Stimulated activated CD4-positive, alpha-beta T cell treated with anti-CD3 and anti-CD28 coated beads, Interleukin-2, amount 100 ng/mL, for 48 hours (primary cell): ENCODE measurements at regions not wholly inside any gene's neighbourhood (a gene's known extent, or its start where the extent isn't known, plus 50 kb on each side); places are given as distances from the start of the nearest gene placed in this dataset.

ENCODE experiments used
- DNase-seq, 2 donors: peaks; one replicate each; pipeline ENCODE4 v3.0.0-alpha.2; 2020

DNA sequence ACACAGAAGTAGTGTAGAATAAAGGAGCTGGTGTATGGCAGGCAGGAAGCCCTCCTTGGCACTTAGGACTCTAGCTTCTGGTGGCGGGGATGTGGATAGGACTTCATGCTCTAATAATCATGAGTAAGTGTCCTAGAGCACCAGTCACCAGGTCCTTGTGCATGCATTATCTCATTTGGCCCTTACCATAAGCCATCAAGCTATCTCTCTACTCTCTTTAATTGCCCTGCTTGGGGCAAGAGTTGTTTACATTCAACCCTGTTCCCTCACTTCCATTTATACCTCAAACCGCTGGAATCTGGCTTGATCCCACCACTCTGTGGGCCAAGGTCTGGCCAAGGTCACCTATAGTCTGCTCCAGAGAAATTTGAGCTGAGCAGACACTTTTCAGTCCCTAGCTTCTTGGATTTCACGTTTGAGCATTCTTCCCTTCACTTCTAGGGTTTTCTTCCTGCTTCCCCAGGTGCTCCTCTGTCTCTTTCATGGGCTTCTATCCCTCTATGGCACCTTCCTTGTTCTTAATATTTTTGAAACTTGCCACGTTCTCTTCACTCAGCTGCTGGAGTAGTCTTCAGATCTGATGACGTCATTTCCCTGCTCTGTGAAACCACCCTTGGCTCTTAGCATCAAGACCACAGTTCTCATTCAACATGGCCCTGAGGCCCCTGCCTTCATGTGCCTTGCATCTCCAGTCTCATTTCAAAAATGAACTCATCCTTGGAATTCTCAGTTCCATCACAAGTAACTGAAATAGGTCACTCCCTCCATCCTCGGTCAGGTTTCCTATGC is 94.9 kb upstream of the GATA6 start:
- no peak for DNase-seq

DNA sequence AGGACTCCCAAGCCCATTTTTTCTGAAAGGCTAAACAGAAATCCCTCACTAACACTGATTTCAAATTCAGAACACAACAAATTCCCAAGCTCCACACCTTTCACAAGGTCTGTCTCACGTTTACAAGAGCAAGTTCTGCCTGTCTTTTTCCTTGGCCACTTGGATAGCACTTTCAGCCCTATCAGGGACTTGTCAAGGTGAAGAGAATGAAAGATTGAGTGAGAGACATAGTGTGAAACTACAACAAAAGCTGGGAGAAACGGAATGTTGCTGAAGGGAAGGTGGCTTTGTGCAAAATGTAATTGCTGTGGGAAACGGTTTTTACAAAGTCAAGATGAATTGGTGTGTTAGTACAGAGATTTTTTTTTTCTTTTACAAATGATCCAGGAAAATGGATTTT is 89.4 kb upstream of the GATA6 start:
- DNase-seq = no peak

DNA sequence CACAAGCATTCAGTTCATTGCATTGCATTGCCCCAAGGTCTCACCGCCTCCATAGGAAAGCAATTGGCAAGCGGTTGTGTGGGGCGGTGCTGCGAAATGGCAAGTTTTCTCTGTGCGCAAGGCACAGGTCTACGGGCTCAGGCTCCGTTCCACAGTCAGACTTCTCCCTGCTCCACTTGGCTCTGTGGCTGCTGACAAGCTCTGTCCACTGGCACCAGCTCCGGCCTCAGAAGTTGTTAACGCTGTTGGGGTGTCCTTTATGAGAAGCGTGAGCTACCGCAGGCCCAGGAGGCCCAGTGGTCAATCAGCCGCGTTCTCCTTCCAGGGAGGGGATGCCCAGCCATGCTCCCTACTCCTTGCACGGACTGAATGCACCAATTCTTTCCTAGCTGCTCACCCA is 87.0 kb upstream of the GATA6 start:
- no peak for DNase-seq

DNA sequence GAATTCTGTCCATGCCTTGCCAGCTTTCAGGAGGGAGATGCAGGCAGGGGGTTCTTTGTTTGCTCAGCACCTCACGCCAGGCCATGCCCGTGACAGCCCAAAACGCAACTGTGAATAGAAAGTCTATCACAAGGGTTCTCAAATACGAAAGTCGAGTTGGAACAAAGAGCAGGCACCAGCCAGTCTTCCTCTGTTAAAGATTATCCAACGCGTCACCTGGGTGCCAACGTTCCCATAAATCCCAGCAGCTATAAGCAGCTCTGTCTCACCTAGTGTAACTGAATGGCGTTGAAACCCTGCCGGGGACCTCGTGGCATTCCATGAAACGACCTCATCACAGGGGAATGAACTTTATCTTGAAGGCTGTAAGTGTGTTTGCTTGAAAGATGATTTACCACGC is 84.8 kb upstream of the GATA6 start:
- no peak for DNase-seq

DNA sequence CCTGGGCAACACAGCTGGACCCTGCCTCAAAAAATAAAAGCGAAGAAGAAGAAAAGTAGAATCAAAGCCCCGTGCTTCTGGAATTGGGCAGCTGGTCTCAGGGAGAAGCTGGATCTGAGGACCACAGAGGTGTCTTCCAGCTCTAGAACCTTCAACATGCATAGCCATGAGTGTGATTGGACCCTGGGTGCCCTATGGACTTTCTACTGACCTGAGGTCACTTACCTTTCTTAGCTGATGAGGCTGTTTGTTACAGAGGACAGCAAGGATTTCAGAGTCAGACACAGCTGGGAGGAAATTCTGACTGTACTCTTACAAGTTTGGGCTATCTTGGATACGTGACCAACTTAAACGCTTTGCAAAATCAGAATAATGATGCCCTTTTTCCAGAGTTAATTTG is 82.4 kb upstream of the GATA6 start:
- DNase-seq = no peak

DNA sequence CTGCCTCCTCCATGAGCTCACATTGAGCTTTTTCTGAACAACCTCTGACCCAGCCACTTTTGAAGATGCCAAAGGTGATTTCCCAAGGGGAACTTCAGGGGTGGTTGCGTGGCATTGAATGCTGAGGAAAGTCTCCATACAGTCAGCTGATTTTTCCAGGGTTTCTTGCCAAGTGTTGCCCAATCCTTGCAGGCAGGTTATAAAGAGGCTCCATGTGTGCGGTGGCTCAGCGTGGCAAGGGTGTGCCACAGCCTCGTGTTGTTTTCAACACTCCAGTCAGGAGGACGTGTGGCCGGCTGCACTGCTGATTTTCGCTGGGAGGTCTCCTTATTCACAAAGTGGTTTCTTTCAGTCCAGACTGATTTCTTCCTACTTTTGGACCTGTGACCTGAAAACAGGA is 81.4 kb upstream of the GATA6 start:
- no peak for DNase-seq

DNA sequence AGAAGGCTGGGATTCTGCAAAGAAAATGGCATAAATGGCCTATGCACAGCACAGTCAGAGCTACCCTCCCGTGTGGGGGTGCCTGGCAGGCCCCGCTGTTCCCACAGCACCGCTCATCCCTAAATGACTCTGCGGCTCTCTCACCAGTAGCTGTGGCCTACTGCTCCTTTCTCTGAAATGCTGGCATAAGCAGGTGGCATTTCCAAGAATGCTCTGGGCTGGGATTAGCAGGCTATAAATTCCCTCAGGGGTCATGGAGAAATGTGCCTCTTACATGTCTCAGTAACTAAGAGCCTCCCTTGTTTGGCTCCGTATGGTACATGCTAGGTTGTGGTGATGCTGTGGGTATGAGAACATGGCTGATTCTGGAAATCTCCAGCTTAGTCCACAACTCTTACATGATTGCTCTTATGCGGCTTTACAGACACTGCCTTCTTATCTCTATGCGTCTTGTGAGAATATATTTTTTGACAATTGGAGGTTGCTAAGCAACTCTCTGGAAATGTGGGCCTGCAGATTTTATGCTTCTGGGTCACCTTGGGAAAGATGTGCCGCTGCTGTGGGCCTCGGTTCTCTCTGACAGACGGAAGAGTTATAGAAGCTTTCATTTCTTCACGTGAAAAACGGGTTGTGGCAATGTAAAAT is 80.3 kb upstream of the GATA6 start:
- DNase-seq = no peak

DNA sequence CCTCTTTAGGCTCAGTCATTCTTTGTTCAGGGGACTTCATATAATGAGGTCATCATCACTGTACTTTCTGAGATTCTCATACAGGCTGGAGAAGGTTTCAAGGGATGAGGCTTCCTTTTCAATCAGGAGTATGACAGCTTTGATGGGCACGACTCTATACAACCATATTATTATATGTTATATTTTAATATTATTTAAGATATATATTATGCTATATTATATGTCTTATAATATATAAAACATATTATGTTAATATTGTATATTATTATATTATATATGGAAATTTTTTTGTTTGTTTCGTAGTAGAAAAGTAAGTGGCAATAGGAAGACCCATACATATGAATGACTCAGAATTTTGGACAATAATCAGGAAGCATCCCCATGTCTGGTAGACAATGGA is 78.0 kb upstream of the GATA6 start:
- DNase-seq = no peak

DNA sequence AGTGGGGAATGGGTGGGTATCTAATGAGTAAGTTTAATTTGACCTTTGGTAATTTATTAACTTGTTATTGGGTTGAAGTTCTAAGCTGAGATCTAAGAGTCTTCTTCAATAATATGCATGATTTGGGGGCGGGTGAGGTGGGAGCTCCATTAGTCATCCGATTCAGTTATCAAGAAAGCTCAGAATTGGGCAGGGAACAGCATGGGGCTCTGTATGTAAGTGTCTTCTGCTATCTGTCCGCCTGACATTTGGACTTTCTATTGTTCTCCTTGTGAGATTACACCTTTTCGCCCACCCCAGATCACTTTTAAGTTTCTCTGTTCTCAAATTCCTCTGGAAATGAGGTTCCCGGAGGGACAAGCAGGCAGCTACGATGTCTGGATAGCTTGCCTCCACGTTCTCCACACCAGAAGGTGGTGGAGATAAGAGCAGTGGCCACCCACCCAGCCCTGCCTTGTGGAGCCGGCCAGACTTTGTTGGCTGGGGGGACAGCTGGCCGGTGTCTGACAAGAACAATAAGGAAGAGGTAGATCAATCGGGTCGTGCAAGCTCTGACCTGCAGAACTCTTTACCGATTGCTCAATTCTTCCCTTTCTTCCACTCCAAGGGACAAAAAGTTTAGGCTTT is 75.5 kb upstream of the GATA6 start:
- DNase-seq = no peak

DNA sequence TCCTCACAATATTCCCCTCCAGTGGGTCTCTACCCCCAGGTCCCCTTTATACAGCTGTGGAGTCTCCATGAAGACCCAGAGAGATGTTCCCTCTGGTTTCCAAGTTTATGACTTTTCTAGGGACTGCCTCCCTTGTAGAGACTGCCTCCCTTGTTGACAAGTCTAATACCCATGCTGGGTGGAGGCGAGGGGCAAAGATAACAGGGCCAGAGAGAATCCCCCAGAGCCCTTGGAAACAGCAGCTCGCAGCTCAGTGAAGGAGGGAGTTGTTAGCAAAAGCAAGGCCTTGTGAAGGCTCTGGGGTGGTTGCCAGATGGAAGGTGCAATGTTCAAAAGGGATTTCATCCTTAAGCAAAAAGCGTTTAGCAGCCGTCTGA is 75.0 kb upstream of the GATA6 start:
- no peak for DNase-seq

DNA sequence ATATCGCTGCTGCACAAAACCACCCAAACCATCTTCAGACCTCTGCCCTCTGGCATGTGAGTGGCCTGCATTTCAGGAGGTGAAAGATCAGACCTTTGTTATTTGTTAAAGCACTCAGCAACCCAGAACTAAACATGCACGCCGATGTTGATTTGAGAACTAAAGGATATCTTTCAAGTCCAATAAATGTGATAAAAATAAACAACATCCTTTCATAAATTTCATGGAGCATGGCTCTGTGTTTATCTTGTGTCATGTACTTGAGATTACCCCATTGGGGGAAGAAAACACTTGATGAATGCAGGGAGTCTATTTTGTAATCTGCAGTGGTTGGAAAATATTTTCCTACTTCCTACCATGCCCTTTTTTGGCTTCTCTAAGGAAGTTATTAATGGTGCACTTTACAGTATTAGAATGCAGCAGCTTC is 70.8 kb upstream of the GATA6 start:
- no peak for DNase-seq

DNA sequence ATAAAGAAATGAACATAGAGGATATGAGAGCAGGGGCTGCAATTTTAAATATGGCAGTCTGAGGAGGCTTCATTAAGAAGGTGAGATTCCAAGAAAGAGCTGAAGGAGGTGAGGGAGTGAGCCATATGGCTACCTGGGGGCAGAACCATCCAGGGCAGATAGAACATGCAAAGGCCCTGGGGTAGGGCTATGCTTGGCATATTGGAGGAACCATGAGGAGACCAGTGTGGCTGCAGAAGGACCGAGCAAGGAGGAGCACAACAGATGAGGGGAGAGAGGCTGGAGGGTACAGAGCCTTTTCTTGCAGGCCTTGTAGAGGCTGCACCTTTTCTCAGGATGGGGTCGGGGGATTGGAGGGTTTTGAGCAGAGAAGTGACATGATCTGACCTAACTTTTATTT is 69.5 kb upstream of the GATA6 start:
- no peak for DNase-seq

DNA sequence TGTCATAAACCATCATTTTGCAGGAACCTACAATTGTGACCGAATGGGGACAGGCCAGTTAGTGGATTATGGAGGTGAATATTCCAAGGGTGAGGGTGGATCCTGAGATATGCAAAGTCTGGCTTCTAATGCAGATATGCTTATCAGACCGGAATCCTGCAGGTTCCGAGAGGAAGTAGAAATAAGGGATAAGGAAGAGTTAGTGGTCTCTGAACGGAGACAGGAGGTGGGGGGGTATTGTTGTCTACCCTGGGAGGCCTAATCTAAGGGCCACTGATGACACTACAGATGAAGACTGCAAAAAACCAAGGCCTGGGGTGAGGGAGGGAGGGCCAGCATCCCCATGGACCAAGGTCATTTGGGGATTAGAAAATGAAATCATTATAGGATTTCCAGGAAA is 67.7 kb upstream of the GATA6 start:
- DNase-seq = no peak

DNA sequence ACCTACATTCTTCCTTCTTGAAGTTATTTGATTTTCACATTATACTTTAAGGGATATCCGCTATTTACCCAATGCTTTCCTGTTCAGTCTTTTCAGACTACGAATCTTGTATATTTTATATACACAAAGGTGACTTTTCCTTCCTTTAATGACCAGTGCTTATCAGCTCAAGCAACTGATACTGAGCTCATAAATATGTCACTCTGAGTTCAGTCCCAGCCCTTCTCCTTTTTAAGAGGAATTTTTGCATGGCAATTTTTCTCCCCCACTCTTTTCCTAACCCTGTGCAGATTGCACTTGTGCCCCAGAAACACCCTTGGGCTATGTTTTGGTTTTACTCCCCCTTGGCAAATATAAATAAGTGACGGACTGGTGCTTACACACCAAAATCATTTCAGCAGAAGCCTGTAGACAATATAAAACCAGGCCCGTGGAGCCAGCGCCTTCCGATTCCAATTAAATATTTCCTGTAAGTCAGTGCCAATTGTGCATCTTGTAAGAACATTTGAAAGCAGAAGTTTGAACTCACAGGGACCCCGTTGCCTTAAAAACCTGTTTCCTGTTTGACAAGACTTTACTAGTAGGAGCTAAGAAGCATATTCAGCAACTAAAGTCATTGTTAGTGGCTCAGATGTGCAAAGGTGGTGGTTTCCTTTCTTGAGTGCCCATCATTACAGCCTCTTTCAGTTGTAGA is 66.3 kb upstream of the GATA6 start:
- no peak for DNase-seq

DNA sequence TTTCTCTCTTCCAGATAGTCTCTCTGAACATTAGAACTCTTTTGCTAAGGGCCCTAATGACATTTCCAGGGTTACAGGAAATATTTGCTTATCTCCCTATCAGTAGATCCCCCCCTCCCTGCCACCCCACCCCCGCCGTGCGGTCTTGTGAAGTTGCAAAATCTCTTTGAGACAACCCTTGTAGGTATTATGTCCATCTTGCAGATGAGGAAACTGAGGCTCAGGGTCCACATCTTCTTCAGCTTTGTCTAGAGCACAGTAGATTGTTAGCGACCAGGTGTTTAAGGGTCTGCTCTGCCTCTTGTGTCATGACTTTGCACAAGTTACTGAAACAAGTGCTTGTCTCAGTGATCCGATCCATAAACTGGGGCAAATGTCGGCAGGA is 65.8 kb upstream of the GATA6 start:
- no peak for DNase-seq

DNA sequence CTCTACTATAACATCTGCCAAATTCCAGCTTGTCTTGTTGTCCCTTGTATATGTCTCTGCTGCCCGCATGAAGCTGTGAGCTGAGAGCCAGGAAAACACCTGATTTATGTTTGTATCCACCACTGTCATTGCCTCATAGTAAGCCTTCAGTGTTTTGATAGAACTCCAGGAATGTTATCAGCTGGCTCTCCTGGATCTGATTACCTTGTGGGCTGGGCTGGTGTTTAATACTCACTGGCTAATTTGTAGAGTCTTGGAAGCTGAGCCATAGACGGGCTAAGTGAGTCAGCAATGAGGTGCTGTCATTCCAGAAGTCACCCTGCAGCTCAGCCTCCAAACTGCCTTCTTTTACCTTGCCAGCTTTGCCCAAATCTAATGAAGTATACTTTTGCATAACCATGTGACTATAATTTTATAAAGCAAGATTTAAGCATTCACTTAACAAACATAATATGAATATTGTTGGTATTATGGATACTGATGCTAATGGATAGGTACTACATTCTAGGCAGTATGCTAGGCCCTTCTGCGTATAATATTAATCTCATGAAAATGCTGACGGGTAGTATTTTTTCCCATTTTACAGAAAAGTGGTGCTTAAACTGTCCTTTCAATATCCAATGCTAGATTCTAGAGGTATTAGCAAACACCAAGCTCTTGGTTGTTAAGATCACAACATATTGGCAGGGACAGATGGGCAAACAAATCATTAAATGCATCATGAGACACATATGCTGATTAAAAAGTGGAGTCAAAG is 62.7 kb upstream of the GATA6 start:
- no peak for DNase-seq

DNA sequence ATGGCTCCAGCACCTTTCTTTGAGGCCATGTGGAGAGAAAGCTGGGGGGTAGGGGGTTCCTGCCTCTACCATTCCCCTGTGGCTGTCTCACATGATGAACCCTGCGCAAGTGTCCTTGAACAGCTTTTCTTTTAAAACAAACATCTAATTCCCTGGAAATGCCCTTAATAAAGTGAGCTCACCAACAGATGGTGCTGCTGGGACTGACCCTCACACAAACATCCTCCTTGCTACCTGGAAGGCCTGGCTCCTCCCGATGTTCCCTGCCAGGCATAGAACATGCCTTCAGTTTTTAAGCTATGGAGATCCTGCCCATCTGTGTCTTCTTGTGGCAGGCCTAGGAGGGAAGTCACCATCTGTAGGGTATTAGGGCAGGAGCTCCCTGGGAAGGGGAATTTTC is 60.7 kb upstream of the GATA6 start:
- no peak for DNase-seq

DNA sequence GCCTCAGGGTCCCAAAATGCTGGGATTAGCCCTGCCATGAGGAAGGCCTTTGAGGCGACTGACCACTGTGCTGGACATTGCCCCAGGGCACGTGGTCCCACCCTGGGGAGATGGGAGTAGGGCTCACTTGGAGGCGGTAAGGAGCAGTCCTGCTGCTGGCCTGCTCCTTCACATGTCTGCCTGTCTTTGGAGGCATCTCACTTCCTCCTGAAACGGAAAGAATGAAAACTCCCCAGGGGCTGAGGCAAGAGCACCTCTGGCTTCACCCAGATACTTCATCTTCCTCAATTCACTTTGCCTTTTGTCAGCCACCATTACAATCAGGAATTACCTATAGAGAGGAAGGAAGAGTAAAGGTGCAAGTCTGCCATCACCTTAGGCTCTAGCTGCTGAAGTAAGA is 59.9 kb upstream of the GATA6 start:
- no peak for DNase-seq

DNA sequence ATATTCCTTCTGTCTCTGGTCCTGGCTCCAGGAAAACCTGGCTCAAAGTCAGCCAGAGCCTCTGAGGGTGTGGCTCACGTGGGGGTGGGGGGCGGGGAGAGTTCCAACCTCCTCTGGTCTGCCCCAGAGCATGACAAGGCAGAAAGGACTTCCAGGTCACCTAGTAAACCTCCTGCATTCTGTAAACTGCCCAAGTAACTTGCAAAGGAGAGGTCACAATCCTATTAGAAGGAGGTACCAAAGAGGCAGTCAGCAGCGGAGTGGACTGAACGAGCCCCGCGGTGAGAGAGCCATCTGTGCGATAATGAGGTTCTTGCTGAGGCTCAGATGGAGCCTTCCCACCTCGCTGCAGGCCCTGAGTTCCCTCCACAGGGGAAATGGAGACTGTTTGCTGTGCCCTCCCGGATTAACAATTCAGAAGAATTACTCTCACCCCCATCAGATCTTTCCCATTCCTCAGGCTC is 58.9 kb upstream of the GATA6 start:
- DNase-seq = no peak

DNA sequence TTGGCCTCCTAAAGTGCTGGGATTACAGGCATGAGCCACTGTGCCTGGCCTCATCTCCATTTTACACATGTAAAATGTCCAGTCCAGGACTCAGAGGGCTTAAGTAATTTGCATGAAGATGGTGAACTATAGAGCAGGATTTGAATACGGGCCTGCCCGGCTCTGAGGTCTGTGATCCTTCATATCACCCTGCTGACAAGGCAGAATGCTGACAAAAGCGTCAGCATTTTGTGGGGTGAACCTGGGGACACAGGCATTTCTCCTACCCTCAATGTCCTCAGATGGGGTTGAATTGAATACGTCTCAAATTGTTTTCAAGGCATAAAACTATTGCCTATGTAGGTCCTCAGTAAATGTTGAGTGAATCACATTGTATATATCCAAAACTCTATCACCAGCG is 57.2 kb upstream of the GATA6 start:
- no peak for DNase-seq

DNA sequence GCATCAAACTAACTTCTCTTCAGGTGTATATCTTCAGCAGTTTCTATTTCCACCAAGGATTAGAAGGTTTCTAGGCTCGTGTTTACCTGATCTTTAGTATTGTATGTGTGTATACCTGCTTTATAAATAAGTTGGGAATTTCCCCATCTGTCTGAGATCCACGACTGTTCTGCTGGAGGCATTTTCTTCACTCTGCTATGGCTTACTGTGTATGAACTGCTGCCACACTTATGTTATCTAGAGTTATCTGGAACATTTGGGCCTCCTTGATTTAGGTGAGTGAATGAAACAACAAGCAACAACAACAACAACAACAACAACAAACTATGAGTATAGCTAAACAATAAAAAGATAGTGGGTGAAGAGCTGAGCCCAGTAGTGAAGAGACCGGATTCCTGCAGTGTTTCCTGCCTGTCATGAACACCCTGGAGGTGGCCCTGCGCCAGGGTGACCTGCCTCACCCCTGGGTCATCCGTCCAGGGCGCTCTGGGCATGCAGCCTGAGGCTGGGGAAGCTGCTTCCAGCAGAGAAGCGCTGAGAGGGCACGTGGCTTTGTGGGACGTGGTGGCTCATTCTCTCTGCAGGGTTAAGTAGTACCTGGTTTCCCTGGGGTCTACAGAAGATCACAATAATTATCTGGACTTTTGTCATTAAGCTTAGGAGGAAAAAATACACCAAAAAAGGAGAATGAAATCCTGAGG is 56.1 kb upstream of the GATA6 start:
- DNase-seq = no peak
